HG03354 (cell line): ENCODE measurements at regions not wholly inside any gene's neighbourhood (a gene's known extent, or its start where the extent isn't known, plus 50 kb on each side); places are given as distances from the start of the nearest gene placed in this dataset.

Experiments
- ATAC-seq: cut with Tn5 transposase; IDR thresholded peaks from one replicate; pipeline ENCODE4 v1.9.1; 2021; ENCODE audit warnings: mild to moderate bottlenecking; ENCODE audit not compliant: unreplicated experiment, poor library complexity, severe bottlenecking

- ATAC-seq, result no peak
Observed at GRCh38 chr7:22629056-22629455, 97.9 kb upstream of the IL6 start.

GRCh38 chr7:22628112-22628511 lies 98.9 kb upstream of the IL6 start:
- ATAC-seq, result no peak

GRCh38 chr7:22627136-22627535 lies 99.9 kb upstream of the IL6 start:
- no peak for ATAC-seq

GRCh38 chr7:22625251-22625650 lies 101.7 kb upstream of the IL6 start:
- no peak for ATAC-seq

GRCh38 chr7:22624781-22625180 lies 102.2 kb upstream of the IL6 start:
- ATAC-seq, result no peak

- ATAC-seq, result no peak
Observed at GRCh38 chr7:22622116-22622785, 104.7 kb upstream of the IL6 start.

GRCh38 chr7:22618528-22618927 lies 108.5 kb upstream of the IL6 start:
- no peak for ATAC-seq

- no peak for ATAC-seq
Observed at GRCh38 chr7:22617166-22617565, 109.8 kb upstream of the IL6 start.

GRCh38 chr7:22613496-22613895 lies 113.5 kb upstream of the IL6 start:
- ATAC-seq, result no peak

GRCh38 chr7:22612776-22613175 lies 112.8 kb upstream of the STEAP1B start:
- ATAC-seq, result no peak

- ATAC-seq, result no peak
Observed at GRCh38 chr7:22611758-22612079, 111.7 kb upstream of the STEAP1B start.

- ATAC-seq, result no peak
Observed at GRCh38 chr7:22610951-22611757, 111.2 kb upstream of the STEAP1B start.

- ATAC-seq, result no peak
Observed at GRCh38 chr7:22610263-22610662, 110.3 kb upstream of the STEAP1B start.

- ATAC-seq, result no peak
Observed at GRCh38 chr7:22607180-22607579, 107.2 kb upstream of the STEAP1B start.

- no peak for ATAC-seq
Observed at GRCh38 chr7:22604246-22604645, 104.3 kb upstream of the STEAP1B start.

GRCh38 chr7:22601812-22602565 lies 102.0 kb upstream of the STEAP1B start:
- ATAC-seq, result no peak

GRCh38 chr7:22601408-22601807 lies 101.4 kb upstream of the STEAP1B start:
- ATAC-seq, result no peak

GRCh38 chr7:22601003-22601402 lies 101.0 kb upstream of the STEAP1B start:
- no peak for ATAC-seq

GRCh38 chr7:22598318-22598920 lies 98.4 kb upstream of the STEAP1B start:
- no peak for ATAC-seq

GRCh38 chr7:22597844-22598243 lies 97.9 kb upstream of the STEAP1B start:
- ATAC-seq, result no peak
